HG03558 (cell line): ENCODE measurements at regions not wholly inside any gene's neighbourhood (a gene's known extent, or its start where the extent isn't known, plus 50 kb on each side); places are given as distances from the start of the nearest gene placed in this dataset.
A peak's percentile ranks its signal among the peaks of the same experiment; 100 is the strongest.
"Not testable (repeated sequence)": the region's sequence is repeated elsewhere in the genome, so short reads cannot be mapped to it uniquely, and the experiment has no call there.

ENCODE experiments used
- ATAC-seq: cut with Tn5 transposase; IDR thresholded peaks from one replicate; pipeline ENCODE4 v1.9.1; 2021; ENCODE audit warnings: moderate number of reproducible peaks; ENCODE audit not compliant: unreplicated experiment; ENCODE audit errors: extremely low read depth

GRCh38 chr3:161689584-161690298 lies 193.1 kb downstream of the OTOL1 start:
- no peak for ATAC-seq

- no peak for ATAC-seq
These were observed 193.7 kb downstream of the OTOL1 start for GRCh38 chr3:161690299-161690620.

- ATAC-seq = no peak
These were observed 195.1 kb downstream of the OTOL1 start for GRCh38 chr3:161691677-161692076.

- ATAC-seq = no peak
These were observed 198.3 kb downstream of the OTOL1 start for GRCh38 chr3:161694682-161695564.

- ATAC-seq = no peak
These were observed 199.2 kb downstream of the OTOL1 start for GRCh38 chr3:161695811-161696210.

GRCh38 chr3:161700998-161701397 lies 204.4 kb downstream of the OTOL1 start:
- ATAC-seq = peak; percentile 67

- ATAC-seq = not testable (repeated sequence)
These were observed 210.6 kb downstream of the OTOL1 start for GRCh38 chr3:161707253-161707652.

- ATAC-seq = no peak
These were observed 217.1 kb downstream of the OTOL1 start for GRCh38 chr3:161713731-161714130.

GRCh38 chr3:161731968-161732367 lies 235.4 kb downstream of the OTOL1 start:
- no peak for ATAC-seq

GRCh38 chr3:161737171-161737570 lies 240.6 kb downstream of the OTOL1 start:
- no peak for ATAC-seq

GRCh38 chr3:161740421-161740820 lies 243.8 kb downstream of the OTOL1 start:
- no peak for ATAC-seq

GRCh38 chr3:161744366-161744765 lies 247.8 kb downstream of the OTOL1 start:
- ATAC-seq = no peak

GRCh38 chr3:161745741-161746140 lies 249.1 kb downstream of the OTOL1 start:
- ATAC-seq = no peak

GRCh38 chr3:161748049-161748448 lies 251.4 kb downstream of the OTOL1 start:
- no peak for ATAC-seq

- no peak for ATAC-seq
These were observed 257.9 kb downstream of the OTOL1 start for GRCh38 chr3:161754420-161755053.

- ATAC-seq = no peak
These were observed 262.8 kb downstream of the OTOL1 start for GRCh38 chr3:161759444-161759843.

GRCh38 chr3:161766331-161766730 lies 269.7 kb downstream of the OTOL1 start:
- no peak for ATAC-seq

- ATAC-seq = peak; percentile 85
These were observed 274.1 kb downstream of the OTOL1 start for GRCh38 chr3:161770484-161771386.

- no peak for ATAC-seq
These were observed 284.8 kb downstream of the OTOL1 start for GRCh38 chr3:161781381-161781780.
